D721Med (cell line): ENCODE measurements at regions not wholly inside any gene's neighbourhood (a gene's known extent, or its start where the extent isn't known, plus 50 kb on each side); places are given as distances from the start of the nearest gene placed in this dataset.

ENCODE experiments used
- DNase-seq: peaks from one replicate; pipeline ENCODE4 v3.0.0; 2011; ENCODE audit warnings: low spot score; ENCODE audit not compliant: insufficient read length
- FAIRE-seq: peaks from 2 replicates; lab custom pipeline; 2011; peaks lifted over from hg19 to GRCh38; lab: Jason Lieb, UNC
- CTCF ChIP-seq: IDR thresholded peaks from 2 replicates; pipeline ENCODE4 v1.5.1; 2012; ENCODE audit warnings: mild to moderate bottlenecking, control low read depth; ENCODE audit not compliant: insufficient read depth; ENCODE audit errors: missing control alignments

- FAIRE-seq: no peak
- DNase-seq: no peak
These were observed 121.8 kb downstream of the BBS10 start for GRCh38 chr12:76226397-76226796.

GRCh38 chr12:76223869-76224268 lies 124.3 kb downstream of the BBS10 start:
- FAIRE-seq (no peak), DNase-seq (no peak)

More at GRCh38 chr12:76226397-76226796, 121.8 kb downstream of the BBS10 start:
- no peak for TF ChIP-seq CTCF

GRCh38 chr12:76220980-76221379 lies 127.2 kb downstream of the BBS10 start:
- no peak for TF ChIP-seq CTCF
- FAIRE-seq (no peak), DNase-seq (no peak)

More at GRCh38 chr12:76223869-76224268, 124.3 kb downstream of the BBS10 start:
- TF ChIP-seq CTCF: no peak

GRCh38 chr12:76219806-76220205 lies 128.4 kb downstream of the BBS10 start:
- DNase-seq (no peak), FAIRE-seq (no peak)
- no peak for TF ChIP-seq CTCF

GRCh38 chr12:76216585-76217472 lies 131.4 kb downstream of the BBS10 start:
- DNase-seq (no peak), FAIRE-seq (no peak)
- TF ChIP-seq CTCF: no peak

- TF ChIP-seq CTCF: no peak
- FAIRE-seq (no peak), DNase-seq (no peak)
These were observed 123.6 kb upstream of the NAP1L1 start for GRCh38 chr12:76208129-76208528.

- FAIRE-seq (no peak), DNase-seq (no peak)
- no peak for TF ChIP-seq CTCF
These were observed 122.2 kb upstream of the NAP1L1 start for GRCh38 chr12:76206677-76207072.
